Neuron (in vitro differentiated cells): ENCODE measurements at regions not wholly inside any gene's neighbourhood (a gene's known extent, or its start where the extent isn't known, plus 50 kb on each side); places are given as distances from the start of the nearest gene placed in this dataset.

ENCODE experiments used
- H2AFZ ChIP-seq: one replicate; pipeline ENCODE4 v1.6.1; 2013; ENCODE audit warnings: low read depth, mild to moderate bottlenecking, inconsistent platforms, low read length, moderate library complexity
- H3K27me3 ChIP-seq: one replicate; pipeline ENCODE4 v1.6.1; 2013; ENCODE audit warnings: low read length; ENCODE audit not compliant: insufficient read depth
- H3K36me3 ChIP-seq: one replicate; pipeline ENCODE4 v1.6.1; 2013; ENCODE audit warnings: low read length; ENCODE audit not compliant: insufficient read depth
- H3K4me1 ChIP-seq: one replicate; pipeline ENCODE4 v1.6.1; 2013; ENCODE audit warnings: low read length; ENCODE audit not compliant: insufficient read depth
- H3K4me3 ChIP-seq: 2 replicates; pipeline ENCODE4 v1.5.1; 2013; ENCODE audit warnings: mild to moderate bottlenecking, low read length, moderate library complexity
- H3K9me3 ChIP-seq: one replicate; pipeline ENCODE4 v1.6.1; 2013; ENCODE audit warnings: low read length

DNA sequence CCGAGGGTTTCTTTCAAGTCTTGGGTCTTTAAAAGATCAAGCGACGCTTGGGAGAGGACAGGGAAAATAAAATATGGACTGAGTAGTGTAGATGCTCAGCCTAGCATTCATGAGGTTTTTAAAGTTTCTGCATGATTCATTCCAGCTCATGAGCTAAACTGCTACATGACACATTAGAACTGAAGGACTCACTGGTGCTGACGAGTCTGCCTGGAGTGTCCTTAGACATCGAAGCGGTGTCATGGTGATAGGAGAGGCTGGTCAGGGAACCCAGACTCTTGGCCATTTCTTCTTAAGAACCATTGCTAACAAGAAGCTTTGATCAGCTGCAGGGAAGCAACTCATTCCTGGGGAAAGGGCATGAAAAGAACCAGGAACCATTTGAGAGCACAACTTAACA, 158.6 kb downstream of the TRIML1 start:
- Histone ChIP-seq H3K36me3 (no peaks in the 10 kb centered on the region), H2AFZ (no peak overlapping the region), H3K27me3 (no peaks in the 10 kb centered on the region), H3K4me1 (no peaks in the 10 kb centered on the region), H3K9me3 (no peaks in the 10 kb centered on the region), H3K4me3 (no peak overlapping the region)

GRCh38 chr4:188299161-188299560, 159.9 kb downstream of the TRIML1 start:
- H2AFZ ChIP-seq: no peak overlapping the region
- no peak overlapping the region for H3K4me3 ChIP-seq
- H3K9me3 ChIP-seq: no peaks in the 10 kb centered on the region
- H3K27me3 ChIP-seq: no peaks in the 10 kb centered on the region
- no peaks in the 10 kb centered on the region for H3K36me3 ChIP-seq
- no peaks in the 10 kb centered on the region for H3K4me1 ChIP-seq

- no peaks in the 10 kb centered on the region for H3K36me3 ChIP-seq
- no peaks in the 10 kb centered on the region for H3K9me3 ChIP-seq
- H3K4me1 ChIP-seq: no peaks in the 10 kb centered on the region
- H2AFZ ChIP-seq: no peak overlapping the region
- no peak overlapping the region for H3K4me3 ChIP-seq
- no peaks in the 10 kb centered on the region for H3K27me3 ChIP-seq
These were observed 161.1 kb downstream of the TRIML1 start for GRCh38 chr4:188300385-188300784.

DNA sequence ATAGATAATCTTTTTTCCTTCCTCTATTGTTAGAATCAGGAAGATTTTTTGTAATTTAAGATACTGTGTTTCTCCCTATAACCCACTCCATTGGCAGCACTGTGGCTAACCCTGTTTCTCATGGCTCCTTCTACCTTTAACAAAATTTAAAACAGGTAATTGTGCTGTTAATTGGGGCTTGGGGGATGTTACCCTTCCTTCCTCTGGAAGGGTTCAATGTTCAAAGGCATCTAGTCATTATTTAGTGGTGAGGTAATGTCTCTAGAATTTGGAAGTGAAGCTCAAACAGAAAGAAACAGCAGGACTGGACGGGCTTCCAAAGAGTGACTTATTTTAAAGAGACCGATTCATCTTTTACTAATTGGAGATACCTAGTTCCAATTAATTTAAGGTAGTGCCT, 166.4 kb downstream of the TRIML1 start:
- H3K36me3 ChIP-seq: no peaks in the 10 kb centered on the region
- no peaks in the 10 kb centered on the region for H3K4me1 ChIP-seq
- no peak overlapping the region for H2AFZ ChIP-seq
- no peaks in the 10 kb centered on the region for H3K27me3 ChIP-seq
- H3K9me3 ChIP-seq: no peaks in the 10 kb centered on the region
- H3K4me3 ChIP-seq: no peak overlapping the region

- Histone ChIP-seq H3K9me3 (no peaks in the 10 kb centered on the region), H2AFZ (no peak overlapping the region), H3K36me3 (no peaks in the 10 kb centered on the region), H3K4me3 (no peak overlapping the region), H3K4me1 (no peaks in the 10 kb centered on the region), H3K27me3 (no peaks in the 10 kb centered on the region)
These were observed 168.3 kb downstream of the TRIML1 start for GRCh38 chr4:188307591-188307990.

DNA sequence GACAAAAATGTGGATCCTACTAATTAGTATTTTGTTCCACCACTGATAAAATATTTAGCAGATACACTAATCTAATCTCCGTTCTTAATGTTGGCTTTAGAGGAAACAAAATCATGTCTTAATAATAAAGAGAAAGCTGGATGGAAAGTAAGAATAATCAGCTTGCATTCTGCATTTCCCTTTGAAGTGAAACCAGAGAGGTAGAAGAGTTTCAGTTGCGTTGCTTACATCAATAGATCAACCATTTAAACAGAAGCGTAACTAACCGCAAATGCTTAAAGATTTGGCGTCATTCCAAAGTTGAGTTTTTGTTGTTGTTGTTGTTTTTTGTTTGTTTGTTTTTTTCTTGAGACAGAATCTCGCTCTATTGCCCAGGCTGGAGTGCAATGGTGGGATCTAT, 168.9 kb downstream of the TRIML1 start:
- H3K36me3 ChIP-seq: no peaks in the 10 kb centered on the region
- no peaks in the 10 kb centered on the region for H3K4me1 ChIP-seq
- H2AFZ ChIP-seq: no peak overlapping the region
- no peaks in the 10 kb centered on the region for H3K27me3 ChIP-seq
- no peaks in the 10 kb centered on the region for H3K9me3 ChIP-seq
- H3K4me3 ChIP-seq: no peak overlapping the region

DNA sequence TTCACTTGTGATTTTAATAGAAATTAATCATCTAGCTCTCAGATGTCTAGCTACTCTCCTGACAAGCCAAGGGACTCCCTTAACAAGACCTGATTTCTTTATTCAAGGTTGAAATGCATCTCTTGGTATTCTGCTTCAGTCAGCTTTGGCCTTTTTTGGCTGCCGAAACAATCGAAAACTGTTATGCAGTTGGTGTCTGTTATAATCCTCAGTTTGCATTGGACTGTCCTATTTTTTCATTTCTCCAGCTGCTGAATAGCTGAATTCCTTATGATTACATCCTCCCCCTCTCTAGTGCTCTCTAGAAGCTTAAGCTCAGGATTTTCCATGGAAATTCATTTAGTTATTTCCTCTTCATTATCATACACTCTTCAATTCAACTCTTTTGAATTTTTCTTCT, 177.2 kb downstream of the TRIML1 start:
- H3K9me3 ChIP-seq: no peaks in the 10 kb centered on the region
- no peaks in the 10 kb centered on the region for H3K4me1 ChIP-seq
- no peaks in the 10 kb centered on the region for H3K36me3 ChIP-seq
- no peaks in the 10 kb centered on the region for H3K27me3 ChIP-seq
- H2AFZ ChIP-seq: no peak overlapping the region
- H3K4me3 ChIP-seq: no peak overlapping the region

GRCh38 chr4:188328966-188329365, 189.7 kb downstream of the TRIML1 start:
- no peaks in the 10 kb centered on the region for H3K4me1 ChIP-seq
- H3K27me3 ChIP-seq: no peaks in the 10 kb centered on the region

DNA sequence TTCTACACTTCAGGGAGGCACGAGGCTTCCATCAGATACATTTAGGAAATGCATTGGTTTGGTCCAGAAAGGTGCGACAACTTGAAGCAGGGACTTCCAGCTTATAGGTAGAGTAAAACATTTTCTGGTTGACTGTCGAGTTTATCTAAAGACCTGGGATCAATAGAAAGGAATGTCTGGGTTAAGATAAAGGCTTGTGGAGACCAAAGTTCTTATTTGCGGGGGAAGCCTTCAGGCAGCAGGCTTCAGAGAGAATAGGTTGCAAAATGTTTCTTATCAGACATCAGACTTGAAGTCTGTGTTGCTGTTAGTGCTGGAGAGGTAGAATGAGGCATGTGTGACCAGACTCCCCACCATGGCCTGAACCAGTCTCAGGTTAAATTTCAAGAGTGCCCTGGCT, 190.3 kb downstream of the TRIML1 start:
- no peaks in the 10 kb centered on the region for H3K27me3 ChIP-seq
- H3K4me1 ChIP-seq: no peaks in the 10 kb centered on the region
- H3K36me3 ChIP-seq: no peaks in the 10 kb centered on the region
- no peak overlapping the region for H2AFZ ChIP-seq
- H3K9me3 ChIP-seq: no peaks in the 10 kb centered on the region
- H3K4me3 ChIP-seq: no peak overlapping the region

More at GRCh38 chr4:188328966-188329365, 189.7 kb downstream of the TRIML1 start:
- no peaks in the 10 kb centered on the region for H3K36me3 ChIP-seq
- H3K9me3 ChIP-seq: no peaks in the 10 kb centered on the region
- H3K4me3 ChIP-seq: no peak overlapping the region
- H2AFZ ChIP-seq: no peak overlapping the region

GRCh38 chr4:188332265-188332664, 193.0 kb downstream of the TRIML1 start:
- no peaks in the 10 kb centered on the region for H3K9me3 ChIP-seq
- no peaks in the 10 kb centered on the region for H3K4me1 ChIP-seq
- no peak overlapping the region for H3K4me3 ChIP-seq
- no peak overlapping the region for H2AFZ ChIP-seq
- no peaks in the 10 kb centered on the region for H3K27me3 ChIP-seq
- no peaks in the 10 kb centered on the region for H3K36me3 ChIP-seq

DNA sequence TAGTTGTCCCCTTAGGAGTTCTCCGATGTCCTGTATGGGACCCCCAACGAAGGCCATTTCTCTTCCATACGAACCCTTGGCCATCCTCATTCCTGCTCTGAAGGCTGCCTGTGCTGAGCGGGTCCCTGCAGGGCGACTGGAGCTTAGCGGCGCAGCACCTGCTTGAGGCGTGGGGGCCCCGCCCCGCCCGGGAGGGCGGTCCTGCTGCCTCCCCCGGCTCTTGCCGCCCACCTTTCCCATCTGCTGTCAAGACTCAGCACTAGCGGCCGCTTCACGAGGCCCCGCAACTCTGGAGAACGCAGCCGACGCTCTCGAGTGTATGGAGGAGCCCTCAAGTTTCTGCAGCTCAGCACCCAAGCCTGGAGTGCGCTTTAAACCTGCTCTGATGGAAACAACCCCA, 197.7 kb downstream of the TRIML1 start:
- Histone ChIP-seq H3K36me3 (no peaks in the 10 kb centered on the region), H3K4me1 (no peaks in the 10 kb centered on the region), H3K4me3 (no peak overlapping the region), H3K9me3 (no peaks in the 10 kb centered on the region), H3K27me3 (no peaks in the 10 kb centered on the region), H2AFZ (no peak overlapping the region)

DNA sequence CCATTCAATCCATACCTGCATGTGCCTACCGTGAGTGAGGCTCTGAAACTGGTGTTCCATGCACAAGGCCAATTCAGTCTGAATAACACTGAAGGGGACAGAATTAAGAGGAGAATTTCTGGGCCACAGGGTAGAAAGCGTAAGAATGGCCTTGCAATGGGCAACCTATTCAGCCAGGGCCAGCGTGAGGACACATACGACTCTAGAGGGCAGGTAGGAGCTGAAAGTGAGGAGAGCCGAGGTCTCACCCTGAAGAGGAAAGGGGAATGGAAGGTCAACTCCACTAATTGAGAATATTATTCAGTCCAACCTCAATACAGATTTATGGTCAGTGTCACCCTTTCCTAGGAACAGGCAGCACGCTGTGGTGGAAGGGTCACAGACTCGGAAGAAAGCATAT, 202.2 kb downstream of the TRIML1 start:
- H3K36me3 ChIP-seq: no peaks in the 10 kb centered on the region
- no peak overlapping the region for H2AFZ ChIP-seq
- H3K4me1 ChIP-seq: no peaks in the 10 kb centered on the region
- H3K9me3 ChIP-seq: no peaks in the 10 kb centered on the region
- H3K27me3 ChIP-seq: no peaks in the 10 kb centered on the region
- no peak overlapping the region for H3K4me3 ChIP-seq

- no peaks in the 10 kb centered on the region for H3K4me1 ChIP-seq
- no peaks in the 10 kb centered on the region for H3K36me3 ChIP-seq
- H3K4me3 ChIP-seq: no peak overlapping the region
- no peaks in the 10 kb centered on the region for H3K9me3 ChIP-seq
- no peaks in the 10 kb centered on the region for H3K27me3 ChIP-seq
- H2AFZ ChIP-seq: no peak overlapping the region
These were observed 207.0 kb downstream of the TRIML1 start for GRCh38 chr4:188346171-188346809.

DNA sequence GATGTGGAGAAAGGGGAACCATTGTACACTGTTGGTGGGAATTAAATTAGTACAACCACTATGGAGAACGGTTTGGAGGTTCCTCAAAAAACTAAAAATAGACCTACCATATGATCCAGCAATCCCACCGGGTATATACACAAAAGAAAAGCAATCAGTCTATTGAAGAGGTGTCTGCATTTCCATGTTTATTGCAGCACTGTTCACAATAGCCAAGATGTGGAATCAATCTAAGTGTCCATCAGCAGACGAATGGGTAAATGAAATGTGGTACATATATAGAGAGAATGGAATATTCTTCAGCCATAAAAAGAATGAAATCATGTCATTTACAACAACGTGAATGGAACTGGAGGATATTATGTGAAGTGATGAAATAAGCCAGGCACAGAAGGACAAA, 208.1 kb downstream of the TRIML1 start:
- no peaks in the 10 kb centered on the region for H3K4me1 ChIP-seq
- no peaks in the 10 kb centered on the region for H3K36me3 ChIP-seq
- no peaks in the 10 kb centered on the region for H3K27me3 ChIP-seq
- H2AFZ ChIP-seq: no peak overlapping the region
- H3K4me3 ChIP-seq: no peak overlapping the region
- H3K9me3 ChIP-seq: no peaks in the 10 kb centered on the region
